Sciatic nerve (tissue), 2 donors: ENCODE measurements at regions not wholly inside any gene's neighbourhood (a gene's known extent, or its start where the extent isn't known, plus 50 kb on each side); places are given as distances from the start of the nearest gene placed in this dataset.
"Not testable (repeated sequence)": the region's sequence is repeated elsewhere in the genome, so short reads cannot be mapped to it uniquely, and the experiment has no call there.

Experiments used
- ATAC-seq: fragments of 200-7000 bp; cut with Tn5 transposase; one replicate; pipeline ENCODE4 v1.9.1; 2020; ENCODE audit warnings: mild to moderate bottlenecking, moderate library complexity
- DNase-seq: peaks from one replicate; pipeline ENCODE4 v3.0.0-alpha.2; 2020; ENCODE audit warnings: low spot score
- intact Hi-C: fragments of 100-400 bp; cut with DNase I; formaldehyde crosslinking; loops from one replicate; pipeline ENCODE4 v1.14.2; 2022
- donor health status: DM: no; HTN: no; CAD: no.
- donor health status: DM: no; HTN: no; CAD: no.

DNA sequence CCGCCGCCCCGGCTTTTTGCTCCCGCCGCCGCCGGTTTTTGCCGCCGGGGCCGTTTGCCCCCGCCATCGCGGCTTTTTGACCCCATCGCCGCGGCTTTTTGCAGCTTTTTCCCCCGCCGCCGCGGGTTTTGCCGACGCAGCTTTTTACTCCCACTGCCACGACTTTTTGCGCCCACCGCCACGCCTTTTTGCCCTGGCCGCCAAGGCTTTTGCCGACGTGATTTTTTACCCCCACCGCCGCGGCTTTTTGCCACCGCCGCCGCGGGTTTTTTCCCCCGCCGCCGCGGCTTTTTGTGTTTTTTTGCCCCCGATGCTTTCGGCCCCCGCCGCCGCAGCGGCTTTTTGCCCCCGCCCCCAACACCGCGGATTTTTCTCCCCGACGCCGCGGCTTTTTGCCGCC, 5001.9 kb upstream of the OR11H1 start:
- intact Hi-C loops, ATAC-seq: not testable (repeated sequence)
- DNase-seq = peak; percentile 7

GRCh38 chr22:10531141-10531540, 4996.9 kb upstream of the OR11H1 start:
- intact Hi-C loops, ATAC-seq, DNase-seq: not testable (repeated sequence)

GRCh38 chr22:10572531-10572930, 4955.5 kb upstream of the OR11H1 start:
- intact Hi-C loops, DNase-seq, ATAC-seq: not testable (repeated sequence)

- intact Hi-C loops, ATAC-seq, DNase-seq: not testable (repeated sequence)
Observed at GRCh38 chr22:10601071-10601470, 4926.9 kb upstream of the OR11H1 start.

GRCh38 chr22:10631961-10632360, 4896.0 kb upstream of the OR11H1 start:
- not testable (repeated sequence) for ATAC-seq, DNase-seq

GRCh38 chr22:10635341-10635740, 4892.7 kb upstream of the OR11H1 start:
- DNase-seq, intact Hi-C loops, ATAC-seq: not testable (repeated sequence)

More at GRCh38 chr22:10631961-10632360, 4896.0 kb upstream of the OR11H1 start:
- intact Hi-C loops = not testable (repeated sequence)

DNA sequence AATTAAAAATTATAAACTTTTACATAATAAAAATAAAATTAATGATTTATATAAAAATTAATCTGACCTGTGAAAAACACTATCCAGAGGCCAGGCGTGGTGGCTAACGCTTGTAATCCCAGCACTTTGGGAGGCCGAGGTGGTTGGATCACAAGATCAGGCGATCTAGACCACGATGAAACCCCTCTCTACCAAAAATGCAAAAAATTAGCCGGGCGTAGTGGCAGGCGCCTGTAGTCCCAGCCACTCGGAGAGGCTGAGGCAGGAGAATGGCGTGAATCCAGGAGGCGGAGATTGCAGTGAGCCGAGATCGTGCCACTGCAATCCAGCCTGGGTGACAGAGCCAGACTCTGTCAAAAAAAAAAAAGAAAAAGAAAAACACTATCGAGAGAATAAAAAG, 4865.2 kb upstream of the OR11H1 start:
- intact Hi-C loops, DNase-seq, ATAC-seq: not testable (repeated sequence)

GRCh38 chr22:10673065-10673464, 4854.9 kb upstream of the OR11H1 start:
- ATAC-seq, intact Hi-C loops, DNase-seq: not testable (repeated sequence)

- intact Hi-C loops, ATAC-seq, DNase-seq: not testable (repeated sequence)
Observed at GRCh38 chr22:10678720-10679119, 4849.3 kb upstream of the OR11H1 start.

DNA sequence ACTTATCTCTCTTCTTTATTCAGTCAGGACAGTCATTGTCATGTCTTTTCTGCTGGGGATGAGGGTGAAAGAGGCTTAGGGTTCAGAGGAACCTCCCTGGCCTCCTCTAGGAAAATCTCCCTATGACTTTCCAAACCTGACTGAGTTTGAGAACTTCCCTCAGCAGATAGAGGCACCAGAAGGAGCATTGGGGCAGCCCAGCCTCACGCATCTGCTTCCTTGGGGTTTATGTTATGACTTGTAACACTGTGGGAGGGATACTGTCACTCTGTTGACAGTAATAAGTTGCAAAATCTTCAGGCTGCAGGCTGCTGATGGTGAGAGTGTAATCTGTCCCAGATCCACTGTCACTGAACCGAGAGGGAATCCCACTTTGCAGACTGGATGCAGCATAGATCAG, 4842.6 kb upstream of the OR11H1 start:
- ATAC-seq, DNase-seq, intact Hi-C loops: not testable (repeated sequence)

GRCh38 chr22:10687256-10687655, 4840.7 kb upstream of the OR11H1 start:
- ATAC-seq, intact Hi-C loops: not testable (repeated sequence)
- DNase-seq = peak; percentile 59

DNA sequence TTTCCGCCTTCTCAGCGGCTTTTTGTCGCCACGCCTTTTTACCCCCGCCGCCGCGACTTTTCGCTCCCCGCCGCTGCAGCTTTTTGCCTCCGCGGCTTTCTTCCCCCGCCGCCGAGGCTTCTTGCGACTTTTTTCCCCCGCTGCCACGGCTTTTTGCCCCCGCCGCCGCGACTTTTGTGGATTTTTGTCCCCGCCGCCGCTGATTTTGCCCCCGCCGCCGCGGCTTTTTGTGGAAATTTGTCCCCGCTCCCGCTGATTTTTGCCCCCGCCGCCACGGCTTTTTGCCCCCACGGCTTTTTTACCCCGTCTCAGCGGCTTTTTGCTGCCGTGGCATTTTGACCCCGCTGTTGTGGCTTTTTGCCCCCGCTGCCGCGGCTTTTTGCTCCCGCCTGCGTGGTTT, 4829.2 kb upstream of the OR11H1 start:
- ATAC-seq, DNase-seq, intact Hi-C loops: not testable (repeated sequence)

DNA sequence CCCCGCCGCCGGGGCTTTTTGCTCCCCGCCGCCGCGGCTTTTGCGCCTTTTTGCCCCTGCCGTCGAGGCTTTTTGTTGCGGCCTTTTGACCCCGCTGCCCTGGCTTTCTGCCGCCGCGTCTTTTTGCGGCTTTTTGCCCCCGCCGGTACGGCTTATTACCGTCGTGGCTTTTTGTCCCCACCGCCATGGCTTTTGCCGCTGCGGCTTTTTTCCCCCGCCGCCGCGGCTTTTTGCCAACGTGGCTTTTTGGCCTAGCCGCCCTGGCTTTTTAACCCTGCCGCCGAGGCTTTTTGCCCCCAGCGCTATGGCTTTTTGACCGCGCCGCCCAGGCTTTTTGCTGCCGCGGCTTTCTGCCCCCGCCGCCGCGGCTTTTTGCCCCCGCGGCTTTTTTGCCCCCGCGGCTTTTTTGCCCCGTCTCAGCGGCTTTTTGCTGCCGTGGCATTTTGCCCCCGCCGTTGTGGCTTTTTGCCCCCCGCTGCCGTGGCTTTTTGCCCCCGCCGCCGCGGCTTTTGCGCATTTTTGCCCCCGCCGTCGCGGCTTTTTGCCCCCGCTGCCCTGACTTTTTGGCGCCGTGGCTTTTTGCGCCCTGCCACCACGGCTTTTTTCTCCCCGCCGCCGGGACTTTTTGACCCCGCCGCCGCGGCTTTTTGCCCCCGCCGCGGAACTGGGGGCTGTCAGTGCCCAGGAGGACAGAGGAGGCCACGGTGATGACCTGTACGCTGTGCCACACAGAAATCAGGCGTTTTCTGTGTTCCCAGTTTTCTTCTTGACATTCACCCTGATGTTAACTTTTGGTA, 4828.5 kb upstream of the OR11H1 start:
- ATAC-seq, intact Hi-C loops, DNase-seq: not testable (repeated sequence)

DNA sequence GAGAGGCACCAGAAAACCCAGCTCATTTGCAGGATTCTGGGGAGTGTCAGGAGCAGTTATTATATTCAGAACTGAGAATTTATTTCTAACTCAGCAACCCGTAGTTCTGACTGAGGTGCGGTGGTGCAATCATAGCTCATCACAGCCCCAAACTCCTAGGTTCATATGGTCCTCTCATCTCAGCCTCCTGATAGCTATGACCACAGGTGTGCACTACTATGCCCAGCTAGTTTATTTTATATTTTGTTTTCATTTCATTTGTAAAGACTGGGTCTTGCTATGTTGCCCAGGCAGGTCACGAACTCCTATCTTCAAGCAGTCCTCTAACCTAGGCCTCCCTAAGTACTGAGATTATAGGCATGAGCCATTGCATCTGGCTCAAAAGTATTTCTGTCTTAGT, 4819.8 kb upstream of the OR11H1 start:
- DNase-seq, ATAC-seq, intact Hi-C loops: not testable (repeated sequence)

- intact Hi-C loops, ATAC-seq: not testable (repeated sequence)
- peak; percentile 55 for DNase-seq
Observed at GRCh38 chr22:10710923-10711322, 4817.1 kb upstream of the OR11H1 start.

- peak; percentile 41 for ATAC-seq
- intact Hi-C loops, DNase-seq: not testable (repeated sequence)
Observed at GRCh38 chr22:10722804-10723203, 4805.2 kb upstream of the OR11H1 start.

DNA sequence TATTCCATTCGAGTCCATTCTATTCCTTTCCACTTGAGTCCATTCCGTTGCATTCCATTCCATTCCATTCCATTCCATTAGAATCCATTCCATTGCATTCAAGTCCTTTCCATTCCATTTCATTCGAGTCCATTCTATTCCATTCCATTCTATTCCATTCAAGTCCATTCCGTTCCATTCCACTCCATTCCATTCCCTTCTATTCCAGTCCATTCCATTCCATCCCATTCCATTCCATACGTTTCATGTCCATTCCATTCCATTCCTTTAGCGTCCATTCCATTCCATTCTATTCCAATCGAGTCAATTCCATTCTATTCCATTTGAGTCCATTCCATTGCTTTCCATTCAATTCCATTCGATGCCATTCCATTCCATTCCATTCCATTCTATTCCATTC, 4804.0 kb upstream of the OR11H1 start:
- DNase-seq, intact Hi-C loops, ATAC-seq: not testable (repeated sequence)

DNA sequence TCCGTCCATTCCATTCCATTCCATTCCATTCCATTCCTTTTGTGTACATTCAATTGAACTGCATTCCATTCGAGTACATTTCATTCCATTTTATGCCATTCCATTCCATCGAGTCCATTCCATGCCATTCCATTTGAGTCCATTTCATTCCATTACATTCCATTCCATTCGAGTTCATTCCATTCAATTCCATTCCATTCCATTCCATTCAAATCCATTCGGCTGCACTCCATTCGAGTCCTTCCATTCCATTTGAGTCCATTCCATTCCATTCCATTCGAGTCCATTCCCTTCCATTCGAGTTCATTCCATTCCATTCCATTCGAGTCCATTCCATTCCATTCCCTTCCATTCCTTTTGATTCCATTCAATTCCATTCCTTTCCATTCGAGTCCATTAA, 4800.6 kb upstream of the OR11H1 start:
- DNase-seq (no peak), ATAC-seq (no peak)
- intact Hi-C loops = no loop called here

DNA sequence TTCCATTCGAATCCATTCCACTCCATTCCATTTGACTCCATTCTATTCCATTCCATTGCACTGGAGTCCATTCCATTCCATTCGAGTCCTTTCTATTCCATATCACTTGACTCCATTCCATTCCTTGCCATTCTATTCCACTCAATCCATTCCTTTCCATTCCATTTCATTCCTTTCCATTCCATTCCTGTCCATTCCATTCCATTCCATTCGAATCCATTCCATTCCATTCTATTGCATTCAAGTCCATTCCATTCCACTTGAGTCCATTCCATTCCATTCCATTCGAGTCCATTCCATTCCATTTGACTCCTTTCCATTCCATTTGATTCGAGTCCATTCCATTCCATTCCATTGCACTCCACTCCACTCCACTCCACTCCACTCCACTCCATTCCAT, 4798.0 kb upstream of the OR11H1 start:
- ATAC-seq, intact Hi-C loops, DNase-seq: not testable (repeated sequence)

DNA sequence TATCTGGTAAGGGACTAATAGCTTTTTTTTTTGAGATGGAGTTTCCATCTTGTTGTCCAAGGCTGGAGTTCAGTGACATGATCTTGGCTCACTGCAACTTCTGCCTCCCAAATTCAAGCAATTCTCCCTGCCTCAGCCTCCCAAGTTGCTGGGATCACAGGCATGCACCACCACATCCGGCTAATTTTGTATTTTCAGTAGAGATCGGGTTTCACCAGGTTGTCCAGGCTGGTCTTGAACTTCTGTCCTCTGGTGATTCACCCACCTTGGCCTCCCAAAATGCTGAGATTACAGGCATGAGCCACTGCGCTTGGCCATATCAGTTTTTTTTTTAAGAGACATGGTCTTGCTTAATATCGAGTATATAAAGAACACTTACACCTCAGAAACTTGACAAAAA, 4797.3 kb upstream of the OR11H1 start:
- not testable (repeated sequence) for DNase-seq

More for the DNA sequence above, 4797.3 kb upstream of the OR11H1 start:
- ATAC-seq, intact Hi-C loops: not testable (repeated sequence)
